GM18517 (cell line): ENCODE measurements at regions not wholly inside any gene's neighbourhood (a gene's known extent, or its start where the extent isn't known, plus 50 kb on each side); places are given as distances from the start of the nearest gene placed in this dataset.
"Not testable (repeated sequence)": the region's sequence is repeated elsewhere in the genome, so short reads cannot be mapped to it uniquely, and the experiment has no call there.

Experiments
- ATAC-seq: cut with Tn5 transposase; IDR thresholded peaks from one replicate; pipeline ENCODE4 v1.9.1; 2021; ENCODE audit warnings: mild to moderate bottlenecking, moderate library complexity; ENCODE audit not compliant: unreplicated experiment

DNA sequence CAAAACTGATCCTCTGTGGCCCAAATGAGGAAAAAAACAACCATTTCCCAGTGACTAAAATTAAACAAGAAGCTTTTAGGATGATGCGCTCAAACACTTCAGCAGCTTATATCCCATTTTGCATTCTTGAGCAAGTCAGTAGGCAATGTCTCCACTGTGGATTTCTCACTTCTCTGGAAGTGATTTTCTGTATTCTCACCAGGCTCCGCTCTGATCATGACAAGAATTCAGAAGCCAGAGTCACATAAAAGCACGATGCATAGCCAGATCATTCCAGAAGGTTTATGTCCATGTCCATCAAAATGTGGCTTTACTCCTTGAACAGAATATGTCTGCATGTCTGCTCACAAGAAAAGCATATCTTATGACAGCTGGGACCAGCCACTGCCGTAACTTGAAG, 481.4 kb downstream of the ADRA2A start:
- ATAC-seq = no peak

DNA sequence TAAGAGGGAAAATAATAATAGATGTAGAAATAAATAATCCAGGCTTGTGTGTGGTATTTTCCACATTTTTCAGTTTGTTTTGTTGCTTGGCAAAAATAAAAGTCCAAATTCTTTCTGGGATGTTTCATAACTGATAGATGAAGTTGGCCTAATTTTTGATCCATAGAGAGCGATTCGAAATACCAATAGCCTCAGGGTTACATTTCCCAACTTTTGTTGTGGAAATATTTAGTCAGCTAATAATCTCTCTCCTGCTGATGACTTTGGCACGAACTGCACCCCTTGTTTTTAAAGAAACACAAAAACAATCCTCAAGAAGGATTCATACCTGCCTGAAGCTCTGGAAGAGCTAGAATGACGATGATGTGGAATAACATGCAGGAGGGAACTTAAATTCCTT, 483.2 kb downstream of the ADRA2A start:
- no peak for ATAC-seq

DNA sequence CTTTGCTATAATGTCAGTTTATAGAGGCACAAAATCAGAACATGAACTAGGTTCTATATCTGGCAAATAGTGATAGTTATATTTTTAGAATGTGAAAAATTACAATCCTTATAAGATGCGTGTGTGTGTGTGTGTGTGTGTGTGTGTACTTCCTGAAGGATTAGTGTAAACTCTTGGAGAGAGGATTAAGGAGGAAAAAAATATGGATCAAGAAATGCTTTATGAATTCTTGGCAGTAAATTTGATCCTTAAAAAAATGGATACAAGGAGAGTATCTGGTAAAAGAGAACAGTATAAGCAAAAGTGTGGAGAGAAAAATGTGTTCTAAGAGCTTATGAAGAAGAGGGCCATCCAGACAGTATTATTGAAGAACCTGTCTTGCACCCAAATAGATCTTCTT, 484.3 kb downstream of the ADRA2A start:
- ATAC-seq = no peak

DNA sequence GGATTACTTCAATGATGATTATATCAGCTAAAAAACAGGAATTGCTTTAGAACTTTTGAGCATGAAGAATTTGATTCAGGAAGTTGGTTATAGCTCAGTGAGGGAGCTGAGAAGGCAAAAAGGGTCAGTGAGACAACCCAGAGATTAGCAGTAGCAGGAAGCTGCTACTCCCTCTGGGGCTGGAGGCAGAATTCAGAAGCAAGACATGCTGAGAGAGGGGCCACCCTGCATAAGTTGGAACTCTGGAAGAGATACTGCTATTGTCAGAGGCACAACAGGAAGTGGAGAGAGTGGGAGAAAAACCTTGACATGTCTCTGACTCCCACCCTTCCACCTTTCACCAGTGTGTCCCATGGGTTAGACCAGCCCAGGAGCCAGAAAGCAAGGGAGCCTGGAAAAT, 488.7 kb downstream of the ADRA2A start:
- ATAC-seq = no peak

DNA sequence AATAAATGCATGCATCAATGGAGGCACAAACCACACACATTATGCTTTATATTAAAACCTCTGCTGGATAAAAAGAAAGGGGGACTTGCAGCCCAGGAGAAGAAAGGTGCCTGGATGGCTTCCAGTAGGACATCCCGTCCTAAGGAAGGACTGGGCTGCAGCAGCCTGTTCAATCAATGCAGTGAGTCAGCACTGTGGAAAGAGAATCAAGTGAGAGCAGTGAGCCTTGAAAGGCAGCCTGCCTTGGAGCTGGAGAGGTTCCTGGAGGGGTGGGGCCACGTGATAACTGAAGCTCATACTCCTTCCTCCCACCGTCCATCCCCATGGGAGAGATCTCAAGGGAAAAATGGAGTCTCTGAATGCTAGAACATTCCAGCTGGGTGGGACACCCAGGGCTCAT, 501.2 kb downstream of the ADRA2A start:
- ATAC-seq = no peak

GRCh38 chr10:111579473-111579872, 502.6 kb downstream of the ADRA2A start:
- ATAC-seq = no peak

GRCh38 chr10:111590703-111591102, 513.9 kb downstream of the ADRA2A start:
- no peak for ATAC-seq

DNA sequence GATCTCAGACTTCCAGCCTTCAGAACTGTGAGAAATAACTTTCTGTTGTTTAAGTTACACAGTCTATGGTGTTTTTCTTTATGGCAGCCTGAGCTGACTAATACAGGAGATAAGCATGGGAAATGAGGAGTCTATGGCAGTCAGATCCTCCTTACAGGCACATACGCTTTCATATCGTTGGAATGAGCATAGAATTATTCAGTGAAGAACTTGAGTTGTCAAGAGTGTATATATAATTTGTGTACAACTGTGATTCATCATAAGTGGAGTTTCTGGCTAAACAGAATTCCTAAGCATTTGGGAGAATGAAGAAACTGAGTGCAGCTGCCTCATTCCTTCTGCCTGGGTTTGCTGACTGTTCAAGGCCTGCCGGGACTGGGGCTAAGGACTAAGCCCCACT, 516.7 kb downstream of the ADRA2A start:
- ATAC-seq = no peak

DNA sequence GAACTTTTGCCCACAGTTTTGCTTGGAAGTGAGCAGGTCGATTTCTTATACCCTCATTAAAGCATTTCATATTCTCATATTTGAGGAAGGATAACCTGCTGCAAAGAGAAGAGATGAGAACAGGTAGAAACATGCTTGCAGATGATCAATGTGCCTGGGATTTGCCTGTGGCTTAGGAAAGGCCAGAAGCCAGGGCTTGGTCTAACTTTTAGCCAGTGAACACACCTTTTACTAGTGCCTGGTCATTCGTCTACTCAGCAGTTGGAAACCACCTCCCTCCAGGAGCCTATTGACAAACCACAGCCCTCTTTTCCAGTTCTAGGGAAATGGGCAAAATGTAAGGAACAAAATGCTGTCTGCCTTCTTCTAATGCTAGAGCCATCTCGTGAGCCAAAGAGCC, 518.3 kb downstream of the ADRA2A start:
- no peak for ATAC-seq

- peak; percentile 93 for ATAC-seq
Measured at GRCh38 chr10:111598433-111599059, 521.7 kb downstream of the ADRA2A start.

DNA sequence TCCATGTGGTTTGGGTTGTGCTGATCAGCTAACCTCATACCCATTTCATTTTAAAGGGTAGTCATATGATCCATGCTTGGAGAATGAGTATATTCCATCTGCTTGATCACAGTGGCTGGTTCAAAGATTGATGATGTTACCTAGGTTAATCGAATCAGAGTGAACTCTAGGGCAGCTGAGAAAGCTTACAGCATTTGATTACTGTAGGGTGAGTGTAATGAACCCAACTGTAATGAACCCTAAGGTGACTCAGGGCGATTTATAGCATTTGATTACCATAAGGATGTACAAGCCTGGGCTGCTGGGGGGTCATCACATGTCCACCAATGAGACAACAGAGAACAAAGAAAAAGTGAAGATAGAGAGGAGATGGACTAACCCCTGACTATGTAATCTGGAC, 523.1 kb downstream of the ADRA2A start:
- ATAC-seq = no peak

DNA sequence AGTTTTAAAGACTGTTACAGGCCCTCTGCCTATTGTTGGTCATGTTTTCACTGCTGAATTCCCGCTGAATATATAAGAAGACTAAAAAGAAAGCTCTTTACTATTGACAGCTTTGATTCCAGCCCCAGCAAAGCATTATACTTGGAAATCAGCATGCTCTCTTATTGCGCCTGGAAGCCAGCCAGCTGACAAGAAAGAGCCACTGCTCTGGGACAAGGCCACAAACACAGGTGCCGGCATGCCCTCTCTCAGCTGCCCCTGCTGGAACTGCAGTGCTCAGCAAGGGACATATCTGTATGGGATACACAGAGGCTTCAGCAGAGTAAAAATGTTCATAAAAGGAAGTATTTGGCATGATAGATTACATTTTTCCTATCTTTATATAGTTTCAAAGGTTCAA, 523.9 kb downstream of the ADRA2A start:
- no peak for ATAC-seq

- no peak for ATAC-seq
Measured at GRCh38 chr10:111612273-111612672, 535.4 kb downstream of the ADRA2A start.

GRCh38 chr10:111634191-111634590, 549.4 kb downstream of the GPAM start:
- ATAC-seq = no peak

- no peak for ATAC-seq
Measured at GRCh38 chr10:111646021-111646420, 537.5 kb downstream of the GPAM start.

DNA sequence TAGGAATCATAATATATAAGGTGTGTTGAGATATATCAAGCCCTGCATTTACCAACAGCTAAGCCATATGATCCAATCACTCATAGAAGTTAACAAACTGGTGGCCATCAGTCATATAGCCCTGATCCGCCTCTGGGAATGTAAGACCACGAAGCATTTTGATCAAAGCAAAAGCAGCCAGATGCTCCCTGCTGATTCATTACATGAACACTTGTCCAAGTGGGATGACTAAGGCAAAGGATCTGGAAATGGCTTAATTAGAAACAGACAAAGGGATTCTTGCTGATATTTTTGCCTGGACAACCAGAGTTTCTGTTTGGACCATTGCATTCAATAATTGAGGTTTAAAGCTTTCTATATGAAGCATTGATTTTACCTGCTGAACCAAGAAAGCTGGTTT, 535.5 kb downstream of the GPAM start:
- ATAC-seq = no peak

DNA sequence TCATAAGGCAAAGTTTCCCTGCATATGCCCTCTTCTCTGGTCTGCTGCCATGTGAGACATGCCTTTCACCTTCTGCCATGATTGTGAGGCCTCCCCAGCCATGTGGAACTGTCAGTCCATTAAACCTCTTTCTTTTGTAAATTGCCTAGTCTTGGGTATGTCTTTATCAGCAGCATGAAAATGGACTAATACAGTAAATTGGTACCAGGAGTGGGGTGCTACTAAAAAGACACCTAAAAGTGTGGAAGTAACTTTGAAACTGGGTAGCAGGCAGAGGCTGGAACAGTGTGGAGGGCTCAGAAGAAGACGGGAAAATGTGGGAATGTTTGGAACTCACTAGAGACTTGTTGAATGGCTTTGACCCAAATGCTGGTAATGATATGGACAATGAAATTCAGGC, 534.5 kb downstream of the GPAM start:
- ATAC-seq = not testable (repeated sequence)

DNA sequence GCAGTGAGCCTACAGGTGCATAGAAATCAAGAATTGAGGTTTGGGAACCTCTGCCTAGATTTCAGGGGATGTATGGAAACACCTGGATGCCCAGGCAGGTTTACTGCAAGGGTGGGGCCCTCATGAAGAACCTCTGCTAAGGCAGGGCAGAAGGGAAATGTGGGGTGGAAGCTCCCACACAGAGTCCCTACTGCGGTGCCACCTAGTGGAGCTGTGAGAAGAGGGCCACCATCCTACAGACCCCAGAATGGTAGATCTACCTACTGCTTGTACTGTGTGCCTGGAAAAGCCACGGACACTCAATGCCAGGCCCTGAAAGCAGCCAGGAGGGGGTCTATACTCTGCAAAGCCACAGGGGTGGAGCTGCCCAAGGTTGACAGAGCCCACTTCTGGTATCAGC, 533.5 kb downstream of the GPAM start:
- no peak for ATAC-seq

DNA sequence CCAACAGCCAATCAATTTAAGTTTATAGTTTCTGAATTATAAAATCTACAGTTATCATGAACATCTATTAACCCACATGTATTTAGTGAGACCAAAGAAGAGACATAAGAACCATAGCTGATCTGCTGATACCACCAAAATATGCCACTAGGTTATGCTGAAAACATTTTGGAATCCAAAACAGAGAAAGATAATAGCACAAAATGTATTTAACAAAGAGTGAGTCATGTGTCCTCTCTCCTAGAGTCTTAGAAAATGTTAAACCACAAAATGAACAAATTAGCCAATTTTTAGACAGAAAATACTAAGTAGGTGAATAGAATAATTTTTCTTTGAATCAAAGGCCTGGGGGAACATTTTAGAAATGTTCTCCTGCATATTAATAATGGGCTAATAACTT, 527.5 kb downstream of the GPAM start:
- no peak for ATAC-seq

DNA sequence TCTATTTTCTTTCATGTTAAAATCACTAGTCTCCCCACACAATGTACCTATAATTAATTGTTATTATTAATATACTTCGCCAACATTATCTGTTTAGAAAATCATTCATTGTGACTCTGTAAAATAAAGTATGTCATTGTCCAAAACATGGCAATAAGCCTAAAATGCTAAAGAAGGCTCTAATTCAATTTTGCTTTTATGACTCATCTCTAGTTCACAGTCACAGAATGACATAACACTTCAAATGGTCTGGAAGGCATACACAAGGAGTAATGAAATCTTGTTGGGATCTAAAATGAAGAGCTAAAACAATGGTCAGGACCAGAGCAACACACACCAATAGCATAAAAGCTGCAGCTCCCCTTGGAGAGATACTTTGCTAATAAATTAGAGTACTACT, 505.8 kb downstream of the GPAM start:
- no peak for ATAC-seq

GRCh38 chr10:111686796-111687195, 496.8 kb downstream of the GPAM start:
- no peak for ATAC-seq

DNA sequence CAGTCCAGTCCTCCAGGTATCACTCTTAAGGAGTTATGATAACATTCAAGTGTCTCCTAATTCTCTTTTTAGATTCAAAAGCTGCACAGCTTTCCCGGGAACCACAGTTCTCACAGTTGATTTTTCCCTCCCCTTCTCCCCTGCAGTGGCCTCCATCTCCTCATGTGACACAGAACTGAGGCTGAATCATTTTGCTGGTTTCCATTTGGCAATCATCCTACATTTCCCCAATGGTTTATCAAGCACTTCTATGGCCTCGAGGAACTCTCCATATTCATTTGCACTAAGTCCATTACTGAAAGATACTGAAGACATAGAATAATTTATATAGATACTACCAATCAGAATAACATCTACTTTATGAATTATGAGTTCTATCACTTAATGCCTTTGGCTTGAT, 484.9 kb downstream of the GPAM start:
- no peak for ATAC-seq

- no peak for ATAC-seq
Measured at GRCh38 chr10:111703986-111704385, 479.6 kb downstream of the GPAM start.

DNA sequence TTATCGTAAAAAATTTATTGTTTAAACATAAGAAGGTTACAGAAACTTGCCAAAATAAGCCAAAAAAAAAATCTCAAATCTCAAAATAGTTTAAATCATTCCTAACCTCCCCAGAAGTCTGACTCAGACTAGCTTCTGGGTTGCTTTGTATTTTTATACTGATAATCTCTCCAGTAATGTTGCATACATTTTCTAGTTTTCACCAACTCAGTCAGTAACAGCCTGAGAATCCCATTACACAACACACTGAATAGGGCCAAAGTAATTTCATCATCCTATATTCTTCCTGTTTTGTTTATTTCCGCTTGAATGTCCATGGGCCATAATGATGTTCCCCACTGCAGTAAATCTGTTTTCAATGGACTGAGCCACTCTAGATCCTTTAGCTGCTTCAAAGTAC, 478.5 kb downstream of the GPAM start:
- ATAC-seq = no peak
